HG02763 (cell line): ENCODE measurements at regions not wholly inside any gene's neighbourhood (a gene's known extent, or its start where the extent isn't known, plus 50 kb on each side); places are given as distances from the start of the nearest gene placed in this dataset.

Experiments
- ATAC-seq: cut with Tn5 transposase; IDR thresholded peaks from one replicate; pipeline ENCODE4 v1.9.1; 2021; ENCODE audit warnings: mild to moderate bottlenecking, moderate library complexity; ENCODE audit not compliant: unreplicated experiment

GRCh38 chr7:110090110-110090820, 1000.7 kb upstream of the LRRN3 start:
- ATAC-seq, result no peak

GRCh38 chr7:110095372-110096052, 995.4 kb upstream of the LRRN3 start:
- ATAC-seq, result no peak

- ATAC-seq, result no peak
Observed at GRCh38 chr7:110104243-110104642, 986.7 kb upstream of the LRRN3 start.

- ATAC-seq, result no peak
Observed at GRCh38 chr7:110105307-110105706, 985.6 kb upstream of the LRRN3 start.

- no peak for ATAC-seq
Observed at GRCh38 chr7:110105840-110106239, 985.1 kb upstream of the LRRN3 start.

GRCh38 chr7:110119883-110120581, 970.9 kb upstream of the LRRN3 start:
- ATAC-seq, result no peak

- no peak for ATAC-seq
Observed at GRCh38 chr7:110129159-110129558, 961.8 kb upstream of the LRRN3 start.

GRCh38 chr7:110130669-110131068, 960.3 kb upstream of the LRRN3 start:
- ATAC-seq, result no peak

- ATAC-seq, result no peak
Observed at GRCh38 chr7:110131344-110131743, 959.6 kb upstream of the LRRN3 start.

- ATAC-seq, result no peak
Observed at GRCh38 chr7:110139056-110139455, 951.9 kb upstream of the LRRN3 start.

- ATAC-seq, result no peak
Observed at GRCh38 chr7:110142939-110143526, 947.9 kb upstream of the LRRN3 start.

GRCh38 chr7:110144599-110144998, 946.3 kb upstream of the LRRN3 start:
- no peak for ATAC-seq

- no peak for ATAC-seq
Observed at GRCh38 chr7:110148054-110148453, 942.9 kb upstream of the LRRN3 start.

- ATAC-seq, result no peak
Observed at GRCh38 chr7:110153222-110153621, 937.7 kb upstream of the LRRN3 start.

GRCh38 chr7:110156511-110156910, 934.4 kb upstream of the LRRN3 start:
- ATAC-seq, result no peak

- no peak for ATAC-seq
Observed at GRCh38 chr7:110157631-110158362, 933.1 kb upstream of the LRRN3 start.

GRCh38 chr7:110168010-110168409, 922.9 kb upstream of the LRRN3 start:
- no peak for ATAC-seq

- no peak for ATAC-seq
Observed at GRCh38 chr7:110170841-110171240, 920.1 kb upstream of the LRRN3 start.

GRCh38 chr7:110177463-110177862, 913.5 kb upstream of the LRRN3 start:
- no peak for ATAC-seq

- no peak for ATAC-seq
Observed at GRCh38 chr7:110179037-110179436, 911.9 kb upstream of the LRRN3 start.

- no peak for ATAC-seq
Observed at GRCh38 chr7:110181768-110182167, 909.2 kb upstream of the LRRN3 start.
